ENCODE measurements at regions not wholly inside any gene's neighbourhood (a gene's known extent, or its start where the extent isn't known, plus 50 kb on each side); places are given as distances from the start of the nearest gene placed in this dataset.

DNA sequence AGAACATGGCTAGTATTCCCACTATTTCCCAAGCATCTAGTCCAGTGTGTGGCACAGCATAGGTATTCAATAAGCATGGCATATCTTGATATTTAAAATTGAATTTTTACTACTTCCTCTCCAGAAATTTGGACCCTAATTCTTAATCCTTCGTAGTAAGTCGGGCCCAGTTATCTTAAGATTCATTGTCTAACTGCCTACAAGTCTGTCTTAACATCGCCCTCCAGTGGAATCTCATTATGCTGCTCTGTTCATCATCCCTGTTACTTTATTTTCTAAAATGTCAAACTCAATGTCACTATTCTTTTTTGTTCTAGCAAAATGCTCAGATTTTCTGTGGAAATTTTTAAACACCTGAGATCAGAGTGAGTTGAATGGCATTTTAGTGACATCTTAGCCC lies 606.2 kb downstream of the KLHL13 start:
- 26 to 32% (median 27%) methylated on average over 3 of the region's 3 CpGs for WGBS, 3 donors
- Histone ChIP-seq H3K4me3 (ENCODE audit: low read depth in 1 of 3, low read length in 3 of 3) (no peak overlapping the region), H3K27me3 (ENCODE audit: control insufficient read depth in 3 of 3, insufficient read depth in 3 of 3, low read length in 3 of 3) (no peaks in the 10 kb centered on the region), H3K9me3 (ENCODE audit: control insufficient read depth in 2 of 2, insufficient read depth in 1 of 2, low read depth in 1 of 2, low read length in 1 of 2) (no peaks in the 10 kb centered on the region), H3K36me3 (ENCODE audit: control insufficient read depth in 3 of 3, insufficient read depth in 2 of 3, low read depth in 1 of 3, low read length in 3 of 3) (no peaks in the 10 kb centered on the region), H3K4me1 (ENCODE audit: control insufficient read depth in 3 of 3, insufficient read depth in 2 of 3, low read depth in 1 of 3, low read length in 2 of 3) (no peaks in the 10 kb centered on the region), H3K27ac (ENCODE audit: low read depth in 1 of 3, low read length in 2 of 3) (no peak overlapping the region)
- FAIRE-seq (no peak), DNase-seq (peak in 1 of 2 donors; percentile 0)

DNA sequence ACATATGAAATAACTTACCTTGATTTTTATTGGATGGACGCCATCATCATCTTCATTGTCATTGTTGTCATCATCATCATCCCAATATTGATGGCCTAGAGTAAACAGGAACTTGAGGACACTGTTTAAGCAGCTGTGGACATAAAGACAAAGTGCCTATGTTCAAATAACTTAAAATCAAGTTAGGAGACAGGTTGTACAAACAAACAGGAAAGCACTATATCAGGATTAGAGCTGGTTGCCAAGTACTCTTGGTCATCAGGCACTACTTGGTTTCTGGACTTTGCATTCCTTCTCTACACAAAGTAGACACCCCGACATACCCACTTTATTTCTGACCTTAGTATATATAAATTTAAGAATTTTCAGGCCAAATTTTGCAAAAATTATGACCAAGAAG lies 608.6 kb downstream of the KLHL13 start:
- FAIRE-seq (no peak), DNase-seq (no peak)
- Histone ChIP-seq H3K36me3 (ENCODE audit: control insufficient read depth in 3 of 3, insufficient read depth in 2 of 3, low read depth in 1 of 3, low read length in 3 of 3) (no peaks in the 10 kb centered on the region), H3K27me3 (ENCODE audit: control insufficient read depth in 3 of 3, insufficient read depth in 3 of 3, low read length in 3 of 3) (no peaks in the 10 kb centered on the region), H3K9me3 (ENCODE audit: control insufficient read depth in 2 of 2, insufficient read depth in 1 of 2, low read depth in 1 of 2, low read length in 1 of 2) (no peaks in the 10 kb centered on the region), H3K27ac (ENCODE audit: low read depth in 1 of 3, low read length in 2 of 3) (no peak overlapping the region), H3K4me3 (ENCODE audit: low read depth in 1 of 3, low read length in 3 of 3) (no peak overlapping the region), H3K4me1 (ENCODE audit: control insufficient read depth in 3 of 3, insufficient read depth in 2 of 3, low read depth in 1 of 3, low read length in 2 of 3) (no peaks in the 10 kb centered on the region)
- WGBS, 3 donors, result 59 to 79% (median 70%) methylated on average over 2 of the region's 2 CpGs

GRCh38 chrX:117487421-117487820 lies 629.2 kb downstream of the KLHL13 start:
- no peaks in the 10 kb centered on the region for H3K27me3 ChIP-seq (ENCODE audit: control insufficient read depth in 3 of 3, insufficient read depth in 3 of 3, low read length in 3 of 3)
- no peak overlapping the region for H3K27ac ChIP-seq (ENCODE audit: low read depth in 1 of 3, low read length in 2 of 3)
- DNase-seq (peak in 1 of 2 donors; percentile 1), FAIRE-seq (no peak)
- H3K4me3 ChIP-seq (ENCODE audit: low read depth in 1 of 3, low read length in 3 of 3), result no peak overlapping the region
- WGBS, 3 donors, result 7 to 14% (median 10%) methylated on average over 1 of the region's 1 CpG
- H3K4me1 ChIP-seq (ENCODE audit: control insufficient read depth in 3 of 3, insufficient read depth in 2 of 3, low read depth in 1 of 3, low read length in 2 of 3), result no peaks in the 10 kb centered on the region
- H3K36me3 ChIP-seq (ENCODE audit: control insufficient read depth in 3 of 3, insufficient read depth in 2 of 3, low read depth in 1 of 3, low read length in 3 of 3), result no peaks in the 10 kb centered on the region
- no peaks in the 10 kb centered on the region for H3K9me3 ChIP-seq (ENCODE audit: control insufficient read depth in 2 of 2, insufficient read depth in 1 of 2, low read depth in 1 of 2, low read length in 1 of 2)

- Histone ChIP-seq H3K27me3 (ENCODE audit: control insufficient read depth in 3 of 3, insufficient read depth in 3 of 3, low read length in 3 of 3) (no peaks in the 10 kb centered on the region), H3K36me3 (ENCODE audit: control insufficient read depth in 3 of 3, insufficient read depth in 2 of 3, low read depth in 1 of 3, low read length in 3 of 3) (no peaks in the 10 kb centered on the region), H3K27ac (ENCODE audit: low read depth in 1 of 3, low read length in 2 of 3) (no peak overlapping the region), H3K4me1 (ENCODE audit: control insufficient read depth in 3 of 3, insufficient read depth in 2 of 3, low read depth in 1 of 3, low read length in 2 of 3) (no peaks in the 10 kb centered on the region), H3K4me3 (ENCODE audit: low read depth in 1 of 3, low read length in 3 of 3) (no peak overlapping the region), H3K9me3 (ENCODE audit: control insufficient read depth in 2 of 2, insufficient read depth in 1 of 2, low read depth in 1 of 2, low read length in 1 of 2) (no peaks in the 10 kb centered on the region)
- DNase-seq, result no peak
- WGBS, 3 donors, result 66 to 83% (median 75%) methylated on average over 6 of the region's 6 CpGs
- no peak for FAIRE-seq
Observed at GRCh38 chrX:117483950-117484349, 632.7 kb downstream of the KLHL13 start.

DNA sequence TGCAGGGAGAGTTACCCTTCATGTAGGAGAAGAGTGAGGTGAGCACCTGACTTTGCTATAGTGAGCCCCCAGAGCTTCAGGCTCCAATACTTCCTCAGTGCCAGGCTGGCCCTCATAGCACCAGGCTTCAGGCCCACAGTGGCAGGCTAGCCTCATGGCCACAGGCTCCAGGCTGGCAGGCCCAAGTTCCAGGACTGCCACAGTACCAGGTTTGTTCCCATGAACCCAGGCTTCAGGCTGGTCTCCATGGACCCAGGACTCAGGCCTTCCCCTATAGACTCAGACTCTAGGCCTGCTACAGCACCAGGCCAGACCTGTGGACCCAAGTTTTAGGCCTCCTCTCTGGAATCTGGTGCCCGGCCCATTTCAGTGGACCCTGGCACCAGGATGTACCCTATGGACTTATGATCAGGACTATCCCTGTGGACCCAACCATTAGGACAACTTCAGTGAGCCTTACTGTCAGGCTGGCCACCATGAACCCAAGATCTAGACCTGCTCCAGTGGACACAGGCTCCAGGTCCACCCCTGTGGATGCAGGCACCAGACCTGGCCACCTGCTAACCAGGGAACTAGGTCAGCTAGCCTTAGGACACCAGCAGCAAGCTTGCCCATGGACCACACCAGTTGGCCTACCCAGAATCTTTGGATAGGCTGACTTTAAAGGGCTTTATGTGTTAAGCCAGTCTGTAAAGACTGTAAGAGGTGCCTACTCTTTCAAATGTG lies 658.2 kb downstream of the KLHL13 start:
- WGBS, 3 donors, result 62 to 94% (median 82%) methylated on average over 1 of the region's 1 CpG
- Histone ChIP-seq H3K4me3 (ENCODE audit: low read depth in 1 of 3, low read length in 3 of 3) (no peak overlapping the region), H3K36me3 (ENCODE audit: control insufficient read depth in 3 of 3, insufficient read depth in 2 of 3, low read depth in 1 of 3, low read length in 3 of 3) (no peaks in the 10 kb centered on the region), H3K27ac (ENCODE audit: low read depth in 1 of 3, low read length in 2 of 3) (no peak overlapping the region), H3K27me3 (ENCODE audit: control insufficient read depth in 3 of 3, insufficient read depth in 3 of 3, low read length in 3 of 3) (no peaks in the 10 kb centered on the region), H3K9me3 (ENCODE audit: control insufficient read depth in 2 of 2, insufficient read depth in 1 of 2, low read depth in 1 of 2, low read length in 1 of 2) (no peaks in the 10 kb centered on the region), H3K4me1 (ENCODE audit: control insufficient read depth in 3 of 3, insufficient read depth in 2 of 3, low read depth in 1 of 3, low read length in 2 of 3) (no peaks in the 10 kb centered on the region)
- no peak for FAIRE-seq
- no peak for DNase-seq

- Histone ChIP-seq H3K27ac (ENCODE audit: low read depth in 1 of 3, low read length in 2 of 3) (no peak overlapping the region), H3K27me3 (ENCODE audit: control insufficient read depth in 3 of 3, insufficient read depth in 3 of 3, low read length in 3 of 3) (no peaks in the 10 kb centered on the region), H3K4me3 (ENCODE audit: low read depth in 1 of 3, low read length in 3 of 3) (no peak overlapping the region), H3K4me1 (ENCODE audit: control insufficient read depth in 3 of 3, insufficient read depth in 2 of 3, low read depth in 1 of 3, low read length in 2 of 3) (no peaks in the 10 kb centered on the region), H3K36me3 (ENCODE audit: control insufficient read depth in 3 of 3, insufficient read depth in 2 of 3, low read depth in 1 of 3, low read length in 3 of 3) (no peaks in the 10 kb centered on the region), H3K9me3 (ENCODE audit: control insufficient read depth in 2 of 2, insufficient read depth in 1 of 2, low read depth in 1 of 2, low read length in 1 of 2) (no peaks in the 10 kb centered on the region)
- FAIRE-seq, result no peak
- 62 to 81% (median 80%) methylated on average over 3 of the region's 3 CpGs for WGBS, 3 donors
- DNase-seq, result no peak
Observed at GRCh38 chrX:117455787-117456186, 660.8 kb downstream of the KLHL13 start.

- H3K9me3 ChIP-seq (ENCODE audit: control insufficient read depth in 2 of 2, insufficient read depth in 1 of 2, low read depth in 1 of 2, low read length in 1 of 2), result no peaks in the 10 kb centered on the region
- H3K36me3 ChIP-seq (ENCODE audit: control insufficient read depth in 3 of 3, insufficient read depth in 2 of 3, low read depth in 1 of 3, low read length in 3 of 3), result no peaks in the 10 kb centered on the region
- H3K27ac ChIP-seq (ENCODE audit: low read depth in 1 of 3, low read length in 2 of 3), result no peak overlapping the region
- no peaks in the 10 kb centered on the region for H3K27me3 ChIP-seq (ENCODE audit: control insufficient read depth in 3 of 3, insufficient read depth in 3 of 3, low read length in 3 of 3)
- H3K4me3 ChIP-seq (ENCODE audit: low read depth in 1 of 3, low read length in 3 of 3), result no peak overlapping the region
- DNase-seq (no peak), FAIRE-seq (no peak)
- whole genome bisulfite sequencing, 3 donors, result 49 to 61% (median 60%) methylated on average over 2 of the region's 2 CpGs
- no peaks in the 10 kb centered on the region for H3K4me1 ChIP-seq (ENCODE audit: control insufficient read depth in 3 of 3, insufficient read depth in 2 of 3, low read depth in 1 of 3, low read length in 2 of 3)
Observed at GRCh38 chrX:117429501-117429900, 687.1 kb downstream of the KLHL13 start.

- Histone ChIP-seq H3K4me1 (ENCODE audit: control insufficient read depth in 3 of 3, insufficient read depth in 2 of 3, low read depth in 1 of 3, low read length in 2 of 3) (no peaks in the 10 kb centered on the region), H3K4me3 (ENCODE audit: low read depth in 1 of 3, low read length in 3 of 3) (no peak overlapping the region), H3K36me3 (ENCODE audit: control insufficient read depth in 3 of 3, insufficient read depth in 2 of 3, low read depth in 1 of 3, low read length in 3 of 3) (no peaks in the 10 kb centered on the region), H3K9me3 (ENCODE audit: control insufficient read depth in 2 of 2, insufficient read depth in 1 of 2, low read depth in 1 of 2, low read length in 1 of 2) (no peaks in the 10 kb centered on the region), H3K27me3 (ENCODE audit: control insufficient read depth in 3 of 3, insufficient read depth in 3 of 3, low read length in 3 of 3) (no peaks in the 10 kb centered on the region), H3K27ac (ENCODE audit: low read depth in 1 of 3, low read length in 2 of 3) (no peak overlapping the region)
- 78 to 84% (median 83%) methylated on average over 4 of the region's 4 CpGs for WGBS, 3 donors
- FAIRE-seq (no peak), DNase-seq (no peak)
Observed at GRCh38 chrX:117407449-117408150, 709.0 kb downstream of the KLHL13 start.

Data from small intestine (tissue), 7 donors.